ENCODE measurements at regions not wholly inside any gene's neighbourhood (a gene's known extent, or its start where the extent isn't known, plus 50 kb on each side); places are given as distances from the start of the nearest gene placed in this dataset.

GRCh38 chr15:69648775-69649735, 196.4 kb downstream of the RPLP1 start:
- TF ChIP-seq, protein P1, sequence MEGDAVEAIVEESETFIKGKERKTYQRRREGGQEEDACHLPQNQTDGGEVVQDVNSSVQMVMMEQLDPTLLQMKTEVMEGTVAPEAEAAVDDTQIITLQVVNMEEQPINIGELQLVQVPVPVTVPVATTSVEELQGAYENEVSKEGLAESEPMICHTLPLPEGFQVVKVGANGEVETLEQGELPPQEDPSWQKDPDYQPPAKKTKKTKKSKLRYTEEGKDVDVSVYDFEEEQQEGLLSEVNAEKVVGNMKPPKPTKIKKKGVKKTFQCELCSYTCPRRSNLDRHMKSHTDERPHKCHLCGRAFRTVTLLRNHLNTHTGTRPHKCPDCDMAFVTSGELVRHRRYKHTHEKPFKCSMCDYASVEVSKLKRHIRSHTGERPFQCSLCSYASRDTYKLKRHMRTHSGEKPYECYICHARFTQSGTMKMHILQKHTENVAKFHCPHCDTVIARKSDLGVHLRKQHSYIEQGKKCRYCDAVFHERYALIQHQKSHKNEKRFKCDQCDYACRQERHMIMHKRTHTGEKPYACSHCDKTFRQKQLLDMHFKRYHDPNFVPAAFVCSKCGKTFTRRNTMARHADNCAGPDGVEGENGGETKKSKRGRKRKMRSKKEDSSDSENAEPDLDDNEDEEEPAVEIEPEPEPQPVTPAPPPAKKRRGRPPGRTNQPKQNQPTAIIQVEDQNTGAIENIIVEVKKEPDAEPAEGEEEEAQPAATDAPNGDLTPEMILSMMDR (IDR thresholded peaks at IDR 0.05), result no peak
- no peak for TF ChIP-seq POLR2A (IDR thresholded peaks at IDR 0.05)
- no peak for TF ChIP-seq EP300 (IDR thresholded peaks at IDR 0.05)

Data from tibial nerve (tissue), 4 donors.